CD8-positive, alpha-beta memory T cell (primary cell): ENCODE measurements at regions not wholly inside any gene's neighbourhood (a gene's known extent, or its start where the extent isn't known, plus 50 kb on each side); places are given as distances from the start of the nearest gene placed in this dataset.
A peak's percentile ranks its signal among the peaks of the same experiment; 100 is the strongest.

Experiments
- CTCF ChIA-PET: fragments of 350-600 bp; sonication (Branson Sonifier 250); formaldehyde crosslinking; loops from one replicate; lab custom pipeline; 2021; ENCODE audit warnings: antibody characterized with exemption; lab: Charles Lee
- POLR2A ChIA-PET: fragments of 350-600 bp; sonication (Branson Sonifier 250); formaldehyde crosslinking; loops from one replicate; lab custom pipeline; 2021; ENCODE audit warnings: antibody characterized with exemption; lab: Charles Lee
- DNase-seq, 5 donors: peaks; one replicate each; pipeline versions ENCODE4 v3.0.0 to v3.0.0-alpha.2; 2020 to 2022; ENCODE audit warnings: mixed read lengths in 1 of 5
- H3K27ac ChIP-seq: one replicate; pipeline ENCODE4 v1.7.0; 2013; ENCODE audit warnings: low read depth, mild to moderate bottlenecking, low read length, moderate library complexity
- H3K27me3 ChIP-seq: 2 replicates; pipeline ENCODE4 v1.7.0; 2013; ENCODE audit warnings: low read length, mild to moderate bottlenecking; ENCODE audit not compliant: insufficient read depth, poor library complexity, severe bottlenecking
- H3K36me3 ChIP-seq: 2 replicates; pipeline ENCODE4 v1.7.0; 2013; ENCODE audit warnings: mild to moderate bottlenecking, low read length, moderate library complexity; ENCODE audit not compliant: insufficient read depth
- H3K4me1 ChIP-seq: 2 replicates; pipeline ENCODE4 v1.7.0; 2013; ENCODE audit warnings: mild to moderate bottlenecking, low read length, moderate library complexity; ENCODE audit not compliant: insufficient read depth
- H3K4me3 ChIP-seq: 2 replicates; pipeline ENCODE4 v1.7.0; 2013; ENCODE audit warnings: mild to moderate bottlenecking, low read length
- H3K9me3 ChIP-seq: 2 replicates; pipeline ENCODE4 v1.7.0; 2013; ENCODE audit warnings: mild to moderate bottlenecking, low read length
- H3K27ac Mint-ChIP-seq, 8 donors: one replicate each; pipeline ENCODE4 v1.8.0; 2020 to 2021; ENCODE audit warnings: mixed read lengths in 8 of 8, mild to moderate bottlenecking in 6 of 8, inconsistent platforms in 3 of 8, moderate library complexity in 3 of 8
- H3K27me3 Mint-ChIP-seq, 2 donors: one replicate each; pipeline ENCODE4 v1.8.0; 2020 to 2021; ENCODE audit warnings: mixed read lengths in 2 of 2, mild to moderate bottlenecking in 1 of 2, moderate library complexity in 1 of 2
- H3K36me3 Mint-ChIP-seq, 3 donors: one replicate each; pipeline ENCODE4 v1.8.0; 2020 to 2021; ENCODE audit warnings: mixed read lengths in 3 of 3, inconsistent platforms in 1 of 3, mild to moderate bottlenecking in 1 of 3
- H3K4me1 Mint-ChIP-seq, 3 donors: one replicate each; pipeline ENCODE4 v1.8.0; 2020 to 2021; ENCODE audit warnings: mixed read lengths in 3 of 3, inconsistent platforms in 1 of 3, mild to moderate bottlenecking in 1 of 3
- H3K4me3 Mint-ChIP-seq, 7 donors: one replicate each; pipeline ENCODE4 v1.8.0; 2020 to 2021; ENCODE audit warnings: mixed read lengths in 7 of 7, mild to moderate bottlenecking in 6 of 7, moderate library complexity in 4 of 7, inconsistent platforms in 2 of 7
- H3K9me3 Mint-ChIP-seq, 5 donors: one replicate each; pipeline ENCODE4 v1.8.0; 2020 to 2022; ENCODE audit warnings: mixed read lengths in 5 of 5, mild to moderate bottlenecking in 3 of 5, moderate library complexity in 2 of 5, inconsistent platforms in 1 of 5

GRCh38 chr13:94928127-94928775, 215.9 kb upstream of the SOX21 start:
- no peaks in the 10 kb centered on the region for H3K27me3 ChIP-seq
- Mint-ChIP-seq H3K36me3 (no peaks in the 10 kb centered on the region), H3K27ac (no peak overlapping the region), H3K9me3 (peaks cover 0 to 4% (median 0%) of the 10 kb centered on the region in 5 donors), H3K27me3 (peaks cover 2 to 12% of the 10 kb centered on the region in 2 donors), H3K4me3 (no peak overlapping the region), H3K4me1 (no peaks in the 10 kb centered on the region)
- POLR2A ChIA-PET = no interaction called here
- H3K4me1 ChIP-seq = no peaks in the 10 kb centered on the region
- no peak for DNase-seq
- no peak overlapping the region for H3K27ac ChIP-seq
- no peak overlapping the region for H3K4me3 ChIP-seq
- no peaks in the 10 kb centered on the region for H3K36me3 ChIP-seq
- no peaks in the 10 kb centered on the region for H3K9me3 ChIP-seq
- CTCF ChIA-PET = no interaction called here

- H3K36me3 ChIP-seq = no peaks in the 10 kb centered on the region
- no peak for DNase-seq
- no peaks in the 10 kb centered on the region for H3K9me3 ChIP-seq
- no peaks in the 10 kb centered on the region for H3K4me1 ChIP-seq
- H3K27me3 ChIP-seq = no peaks in the 10 kb centered on the region
- Mint-ChIP-seq H3K27me3 (peaks cover 2 to 3% of the 10 kb centered on the region in 2 donors), H3K9me3 (no peaks in the 10 kb centered on the region), H3K36me3 (no peaks in the 10 kb centered on the region), H3K4me3 (no peak overlapping the region), H3K27ac (peak overlapping the region in 1 of 8 donors; percentile 2), H3K4me1 (no peaks in the 10 kb centered on the region)
- CTCF ChIA-PET = no interaction called here
- H3K4me3 ChIP-seq = no peak overlapping the region
- POLR2A ChIA-PET = no interaction called here
- H3K27ac ChIP-seq = no peak overlapping the region
Measured at GRCh38 chr13:94925263-94925662, 212.9 kb upstream of the SOX21 start.

GRCh38 chr13:94921181-94921580, 208.8 kb upstream of the SOX21 start:
- H3K4me1 ChIP-seq = no peaks in the 10 kb centered on the region
- no peak overlapping the region for H3K4me3 Mint-ChIP-seq
- H3K4me3 ChIP-seq = no peak overlapping the region
- H3K36me3 Mint-ChIP-seq = no peaks in the 10 kb centered on the region
- H3K27ac Mint-ChIP-seq = no peak overlapping the region
- no peaks in the 10 kb centered on the region for H3K27me3 ChIP-seq
- ChIA-PET POLR2A (no interaction called here), CTCF (no interaction called here)
- no peaks in the 10 kb centered on the region for H3K9me3 Mint-ChIP-seq
- no peaks in the 10 kb centered on the region for H3K4me1 Mint-ChIP-seq
- DNase-seq = no peak
- no peaks in the 10 kb centered on the region for H3K27me3 Mint-ChIP-seq
- H3K27ac ChIP-seq = no peak overlapping the region
- no peaks in the 10 kb centered on the region for H3K36me3 ChIP-seq
- no peaks in the 10 kb centered on the region for H3K9me3 ChIP-seq

GRCh38 chr13:94920578-94920977, 208.2 kb upstream of the SOX21 start:
- ChIA-PET CTCF (no interaction called here), POLR2A (no interaction called here)
- Mint-ChIP-seq H3K36me3 (no peaks in the 10 kb centered on the region), H3K4me3 (no peak overlapping the region), H3K27ac (no peak overlapping the region), H3K9me3 (no peaks in the 10 kb centered on the region), H3K27me3 (no peaks in the 10 kb centered on the region), H3K4me1 (no peaks in the 10 kb centered on the region)
- H3K27me3 ChIP-seq = no peaks in the 10 kb centered on the region
- no peaks in the 10 kb centered on the region for H3K9me3 ChIP-seq
- no peak overlapping the region for H3K4me3 ChIP-seq
- H3K36me3 ChIP-seq = no peaks in the 10 kb centered on the region
- no peak overlapping the region for H3K27ac ChIP-seq
- no peak for DNase-seq
- no peaks in the 10 kb centered on the region for H3K4me1 ChIP-seq

- CTCF ChIA-PET = no interaction called here
- Histone ChIP-seq H3K27me3 (no peaks in the 10 kb centered on the region), H3K9me3 (no peaks in the 10 kb centered on the region), H3K36me3 (no peaks in the 10 kb centered on the region), H3K4me3 (no peak overlapping the region), H3K4me1 (no peaks in the 10 kb centered on the region), H3K27ac (no peak overlapping the region)
- no peaks in the 10 kb centered on the region for H3K36me3 Mint-ChIP-seq
- H3K9me3 Mint-ChIP-seq = peaks cover 0 to 3% (median 0%) of the 10 kb centered on the region in 5 donors
- H3K27me3 Mint-ChIP-seq = no peaks in the 10 kb centered on the region
- H3K4me3 Mint-ChIP-seq = no peak overlapping the region
- no peak for DNase-seq
- H3K4me1 Mint-ChIP-seq = no peaks in the 10 kb centered on the region
- no peak overlapping the region for H3K27ac Mint-ChIP-seq
- POLR2A ChIA-PET = no interaction called here
Measured at GRCh38 chr13:94917824-94918223, 205.5 kb upstream of the SOX21 start.

GRCh38 chr13:94914895-94915294, 202.6 kb upstream of the SOX21 start:
- Mint-ChIP-seq H3K36me3 (no peaks in the 10 kb centered on the region), H3K27me3 (peaks cover 2 to 19% of the 10 kb centered on the region in 2 donors), H3K4me1 (no peaks in the 10 kb centered on the region), H3K4me3 (no peak overlapping the region), H3K27ac (no peak overlapping the region), H3K9me3 (peaks cover 0 to 3% (median 0%) of the 10 kb centered on the region in 5 donors)
- Histone ChIP-seq H3K4me1 (no peaks in the 10 kb centered on the region), H3K27me3 (no peaks in the 10 kb centered on the region), H3K36me3 (no peaks in the 10 kb centered on the region), H3K9me3 (no peaks in the 10 kb centered on the region), H3K4me3 (no peak overlapping the region), H3K27ac (no peak overlapping the region)
- no peak for DNase-seq
- CTCF ChIA-PET = no interaction called here
- POLR2A ChIA-PET = no interaction called here

- ChIA-PET POLR2A (no interaction called here), CTCF (no interaction called here)
- peaks cover 5 to 17% of the 10 kb centered on the region in 2 donors for H3K27me3 Mint-ChIP-seq
- Histone ChIP-seq H3K27me3 (no peaks in the 10 kb centered on the region), H3K9me3 (no peaks in the 10 kb centered on the region), H3K4me3 (no peak overlapping the region), H3K4me1 (no peaks in the 10 kb centered on the region), H3K36me3 (no peaks in the 10 kb centered on the region), H3K27ac (no peak overlapping the region)
- no peak overlapping the region for H3K4me3 Mint-ChIP-seq
- H3K27ac Mint-ChIP-seq = no peak overlapping the region
- no peaks in the 10 kb centered on the region for H3K36me3 Mint-ChIP-seq
- H3K9me3 Mint-ChIP-seq = no peaks in the 10 kb centered on the region
- H3K4me1 Mint-ChIP-seq = no peaks in the 10 kb centered on the region
- no peak for DNase-seq
Measured at GRCh38 chr13:94906605-94907004, 194.3 kb upstream of the SOX21 start.

- Mint-ChIP-seq H3K36me3 (no peaks in the 10 kb centered on the region), H3K27ac (no peak overlapping the region), H3K4me1 (no peaks in the 10 kb centered on the region), H3K27me3 (peaks cover 0 to 3% of the 10 kb centered on the region in 2 donors), H3K4me3 (no peak overlapping the region), H3K9me3 (no peaks in the 10 kb centered on the region)
- POLR2A ChIA-PET = no interaction called here
- Histone ChIP-seq H3K4me3 (no peak overlapping the region), H3K27me3 (no peaks in the 10 kb centered on the region), H3K4me1 (no peaks in the 10 kb centered on the region), H3K9me3 (no peaks in the 10 kb centered on the region), H3K27ac (no peak overlapping the region), H3K36me3 (no peaks in the 10 kb centered on the region)
- no peak for DNase-seq
- CTCF ChIA-PET = no interaction called here
Measured at GRCh38 chr13:94902722-94903407, 190.5 kb upstream of the SOX21 start.
